IPS DF 6.9 (cell line): ENCODE measurements at regions not wholly inside any gene's neighbourhood (a gene's known extent, or its start where the extent isn't known, plus 50 kb on each side); places are given as distances from the start of the nearest gene placed in this dataset.

Experiments
- DNase-seq: peaks from one replicate; pipeline ENCODE4 v3.0.0-alpha.2; 2013; ENCODE audit warnings: low read depth, low spot score
- H3K27ac ChIP-seq: one replicate; pipeline ENCODE4 v1.5.1; 2013; ENCODE audit warnings: low read length, control low read depth
- H3K27me3 ChIP-seq: 2 replicates; pipeline ENCODE4 v1.6.1; 2013; ENCODE audit warnings: mild to moderate bottlenecking, low read length; ENCODE audit not compliant: control insufficient read depth, insufficient read depth
- H3K36me3 ChIP-seq: 2 replicates; pipeline ENCODE4 v1.6.1; 2013; ENCODE audit warnings: low read length; ENCODE audit not compliant: control insufficient read depth, insufficient read depth
- H3K4me1 ChIP-seq: 2 replicates; pipeline ENCODE4 v1.6.1; 2013; ENCODE audit warnings: low read length; ENCODE audit not compliant: control insufficient read depth, insufficient read depth
- H3K4me3 ChIP-seq: 2 replicates; pipeline ENCODE4 v1.5.1; 2013; ENCODE audit warnings: mild to moderate bottlenecking, low read length
- H3K9me3 ChIP-seq: 2 replicates; pipeline ENCODE4 v1.6.1; 2013; ENCODE audit warnings: low read length, inconsistent platforms; ENCODE audit not compliant: control insufficient read depth, insufficient read depth
- WGBS: extraction: QIAGEN DNeasy Blood & Tissue Kit; methylation state at CpG from one replicate; pipeline ENCODE4 v1.1.7; 2013; ENCODE audit warnings: mixed read lengths, missing lambda C conversion rate; ENCODE audit not compliant: insufficient read length, insufficient coverage; 5-methylcytosine and 5-hydroxymethylcytosine counted together

GRCh38 chr13:74066937-74067336 lies 67.3 kb downstream of the KLF12 start:
- no peak overlapping the region for H3K27ac ChIP-seq
- no peak overlapping the region for H3K4me3 ChIP-seq
- no peaks in the 10 kb centered on the region for H3K36me3 ChIP-seq
- H3K27me3 ChIP-seq = no peaks in the 10 kb centered on the region
- no peak for DNase-seq
- H3K4me1 ChIP-seq = no peaks in the 10 kb centered on the region
- no peaks in the 10 kb centered on the region for H3K9me3 ChIP-seq

GRCh38 chr13:74064805-74065312 lies 69.3 kb downstream of the KLF12 start:
- H3K27ac ChIP-seq = no peak overlapping the region
- no peaks in the 10 kb centered on the region for H3K27me3 ChIP-seq
- H3K9me3 ChIP-seq = no peaks in the 10 kb centered on the region
- H3K4me3 ChIP-seq = no peak overlapping the region
- DNase-seq = no peak
- no peaks in the 10 kb centered on the region for H3K36me3 ChIP-seq
- no CpG with 5 or more reads among the region's 1 CpG for WGBS
- no peaks in the 10 kb centered on the region for H3K4me1 ChIP-seq

GRCh38 chr13:74063533-74064100 lies 70.6 kb downstream of the KLF12 start:
- H3K4me3 ChIP-seq = no peak overlapping the region
- H3K27me3 ChIP-seq = no peaks in the 10 kb centered on the region
- no peaks in the 10 kb centered on the region for H3K36me3 ChIP-seq
- no peak overlapping the region for H3K27ac ChIP-seq
- H3K4me1 ChIP-seq = no peaks in the 10 kb centered on the region
- no peaks in the 10 kb centered on the region for H3K9me3 ChIP-seq
- no peak for DNase-seq

GRCh38 chr13:74062933-74063332 lies 71.3 kb downstream of the KLF12 start:
- Histone ChIP-seq H3K27ac (no peak overlapping the region), H3K4me1 (no peaks in the 10 kb centered on the region), H3K4me3 (no peak overlapping the region), H3K9me3 (no peaks in the 10 kb centered on the region), H3K36me3 (no peaks in the 10 kb centered on the region), H3K27me3 (no peaks in the 10 kb centered on the region)
- DNase-seq = no peak
- WGBS = no CpG with 5 or more reads among the region's 6 CpGs

- DNase-seq = no peak
- Histone ChIP-seq H3K27ac (no peak overlapping the region), H3K4me1 (no peaks in the 10 kb centered on the region), H3K4me3 (no peak overlapping the region), H3K36me3 (no peaks in the 10 kb centered on the region), H3K27me3 (no peaks in the 10 kb centered on the region), H3K9me3 (no peaks in the 10 kb centered on the region)
- WGBS = no CpG with 5 or more reads among the region's 3 CpGs
Observed at GRCh38 chr13:74061926-74062595, 72.1 kb downstream of the KLF12 start.

GRCh38 chr13:74056801-74057542 lies 77.2 kb downstream of the KLF12 start:
- Histone ChIP-seq H3K9me3 (no peaks in the 10 kb centered on the region), H3K4me3 (no peak overlapping the region), H3K27me3 (no peaks in the 10 kb centered on the region), H3K36me3 (no peaks in the 10 kb centered on the region), H3K27ac (no peak overlapping the region), H3K4me1 (no peaks in the 10 kb centered on the region; the same call in 1 of the 2 replicates)
- WGBS = no CpG with 5 or more reads among the region's 5 CpGs
- DNase-seq = no peak

- Histone ChIP-seq H3K36me3 (no peaks in the 10 kb centered on the region), H3K4me1 (no peaks in the 10 kb centered on the region; the same call in 1 of the 2 replicates), H3K9me3 (no peaks in the 10 kb centered on the region), H3K27ac (no peak overlapping the region), H3K27me3 (no peaks in the 10 kb centered on the region), H3K4me3 (no peak overlapping the region)
- DNase-seq = no peak
- WGBS = no CpG with 5 or more reads among the region's 5 CpGs
Observed at GRCh38 chr13:74052402-74052928, 81.7 kb downstream of the KLF12 start.

GRCh38 chr13:74048756-74049155 lies 85.4 kb downstream of the KLF12 start:
- no peak for DNase-seq
- no CpG with 5 or more reads among the region's 5 CpGs for WGBS
- Histone ChIP-seq H3K36me3 (no peaks in the 10 kb centered on the region), H3K9me3 (no peaks in the 10 kb centered on the region), H3K27ac (no peak overlapping the region), H3K4me3 (no peak overlapping the region), H3K4me1 (no peaks in the 10 kb centered on the region; the same call in 1 of the 2 replicates), H3K27me3 (no peaks in the 10 kb centered on the region)

GRCh38 chr13:74047931-74048600 lies 86.1 kb downstream of the KLF12 start:
- no peak for DNase-seq
- WGBS = no CpG with 5 or more reads among the region's 4 CpGs
- H3K27me3 ChIP-seq = no peaks in the 10 kb centered on the region

GRCh38 chr13:74046431-74046830 lies 87.8 kb downstream of the KLF12 start:
- Histone ChIP-seq H3K27ac (no peak overlapping the region), H3K9me3 (no peaks in the 10 kb centered on the region), H3K4me1 (no peaks in the 10 kb centered on the region), H3K36me3 (no peaks in the 10 kb centered on the region), H3K27me3 (no peaks in the 10 kb centered on the region), H3K4me3 (no peak overlapping the region)
- DNase-seq = no peak

More at GRCh38 chr13:74047931-74048600, 86.1 kb downstream of the KLF12 start:
- Histone ChIP-seq H3K4me1 (no peaks in the 10 kb centered on the region; the same call in 1 of the 2 replicates), H3K4me3 (no peak overlapping the region), H3K27ac (no peak overlapping the region), H3K36me3 (no peaks in the 10 kb centered on the region), H3K9me3 (no peaks in the 10 kb centered on the region)
